ENCODE measurements at regions not wholly inside any gene's neighbourhood (a gene's known extent, or its start where the extent isn't known, plus 50 kb on each side); places are given as distances from the start of the nearest gene placed in this dataset.

- TF ChIP-seq POLR2A (IDR thresholded peaks at IDR 0.05) (no peak), POLR2AphosphoS5 (IDR thresholded peaks at IDR 0.05) (no peak)
- TF ChIP-seq, protein P1, sequence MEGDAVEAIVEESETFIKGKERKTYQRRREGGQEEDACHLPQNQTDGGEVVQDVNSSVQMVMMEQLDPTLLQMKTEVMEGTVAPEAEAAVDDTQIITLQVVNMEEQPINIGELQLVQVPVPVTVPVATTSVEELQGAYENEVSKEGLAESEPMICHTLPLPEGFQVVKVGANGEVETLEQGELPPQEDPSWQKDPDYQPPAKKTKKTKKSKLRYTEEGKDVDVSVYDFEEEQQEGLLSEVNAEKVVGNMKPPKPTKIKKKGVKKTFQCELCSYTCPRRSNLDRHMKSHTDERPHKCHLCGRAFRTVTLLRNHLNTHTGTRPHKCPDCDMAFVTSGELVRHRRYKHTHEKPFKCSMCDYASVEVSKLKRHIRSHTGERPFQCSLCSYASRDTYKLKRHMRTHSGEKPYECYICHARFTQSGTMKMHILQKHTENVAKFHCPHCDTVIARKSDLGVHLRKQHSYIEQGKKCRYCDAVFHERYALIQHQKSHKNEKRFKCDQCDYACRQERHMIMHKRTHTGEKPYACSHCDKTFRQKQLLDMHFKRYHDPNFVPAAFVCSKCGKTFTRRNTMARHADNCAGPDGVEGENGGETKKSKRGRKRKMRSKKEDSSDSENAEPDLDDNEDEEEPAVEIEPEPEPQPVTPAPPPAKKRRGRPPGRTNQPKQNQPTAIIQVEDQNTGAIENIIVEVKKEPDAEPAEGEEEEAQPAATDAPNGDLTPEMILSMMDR (IDR thresholded peaks at IDR 0.05) = no peak
- intact Hi-C loops (cut with DNase I; ENCODE audit: low total_unique reads) = no loop called here
- H3K27me3 ChIP-seq = peaks cover 0 to 18% (median 0%) of the 10 kb centered on the region in 3 donors
- H3K9me3 ChIP-seq = no peaks in the 10 kb centered on the region
- H3K27ac ChIP-seq = no peak overlapping the region
- H3K4me1 ChIP-seq = no peaks in the 10 kb centered on the region
- H3K36me3 ChIP-seq = no peaks in the 10 kb centered on the region
- H3K4me3 ChIP-seq = no peak overlapping the region
- DNase-seq = peak in 1 of 2 donors; percentile 8
- 38 to 55% (median 45%) methylated on average over 1 of the region's 1 CpG for WGBS, 5 donors
Measured at GRCh38 chr17:6195123-6195522, 124.9 kb downstream of the WSCD1 start.

GRCh38 chr17:6191405-6192324 lies 121.5 kb downstream of the WSCD1 start:
- no peak overlapping the region for H3K4me3 ChIP-seq
- H3K36me3 ChIP-seq = no peaks in the 10 kb centered on the region
- H3K9me3 ChIP-seq = no peaks in the 10 kb centered on the region
- H3K4me1 ChIP-seq = no peaks in the 10 kb centered on the region
- DNase-seq = no peak
- no peak overlapping the region for H3K27ac ChIP-seq
- peaks cover 0 to 31% (median 0%) of the 10 kb centered on the region in 3 donors for H3K27me3 ChIP-seq
- WGBS, 5 donors = 69 to 80% (median 76%) methylated on average over 18 of the region's 18 CpGs
- intact Hi-C loops (cut with DNase I; ENCODE audit: low total_unique reads) = no loop called here
- TF ChIP-seq POLR2A (IDR thresholded peaks at IDR 0.05) = no peak
- TF ChIP-seq EP300 (IDR thresholded peaks at IDR 0.05) = no peak
- TF ChIP-seq POLR2AphosphoS5 (IDR thresholded peaks at IDR 0.05) = no peak
- TF ChIP-seq, protein P1 (IDR thresholded peaks at IDR 0.05) = no peak

GRCh38 chr17:6187836-6188235 lies 117.7 kb downstream of the WSCD1 start:
- peaks cover 0 to 31% (median 0%) of the 10 kb centered on the region in 3 donors for H3K27me3 ChIP-seq
- TF ChIP-seq POLR2A (IDR thresholded peaks at IDR 0.05) (no peak), POLR2AphosphoS5 (IDR thresholded peaks at IDR 0.05) (no peak), EP300 (IDR thresholded peaks at IDR 0.05) (no peak)
- TF ChIP-seq, protein P1 (IDR thresholded peaks at IDR 0.05) = no peak
- 35 to 40% (median 39%) methylated on average over 10 of the region's 10 CpGs for WGBS, 5 donors

DNA sequence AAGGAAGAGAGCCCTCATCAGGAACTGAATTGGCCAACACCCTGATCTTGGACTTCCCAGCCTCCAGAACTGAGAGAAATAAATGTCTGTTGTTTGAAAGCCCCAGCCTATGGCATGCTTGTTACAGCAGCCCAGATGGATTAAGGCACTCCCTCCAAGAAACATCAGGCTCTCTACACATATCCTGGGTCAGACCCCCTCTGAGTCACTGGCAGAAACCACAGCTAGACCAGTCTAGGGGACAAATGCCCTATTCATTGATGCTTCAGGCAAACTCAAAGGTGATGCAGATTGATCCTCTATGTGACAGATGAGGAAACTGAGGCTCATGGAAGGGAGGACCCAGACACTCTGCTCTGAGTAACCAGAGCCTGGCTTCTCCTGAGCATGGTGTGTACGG lies 116.8 kb downstream of the WSCD1 start:
- H3K9me3 ChIP-seq = peaks cover 0 to 6% (median 0%) of the 10 kb centered on the region in 4 donors
- no peak overlapping the region for H3K27ac ChIP-seq
- DNase-seq = no peak
- no peak overlapping the region for H3K4me3 ChIP-seq
- no peaks in the 10 kb centered on the region for H3K36me3 ChIP-seq
- 14 to 83% (median 75%) methylated on average over 1 of the region's 1 CpG for WGBS, 5 donors
- TF ChIP-seq POLR2AphosphoS5 (IDR thresholded peaks at IDR 0.05) = no peak
- TF ChIP-seq, protein P1 (IDR thresholded peaks at IDR 0.05) = no peak
- no peak for TF ChIP-seq POLR2A (IDR thresholded peaks at IDR 0.05)
- TF ChIP-seq EP300 (IDR thresholded peaks at IDR 0.05) = no peak
- peaks cover 0 to 31% (median 0%) of the 10 kb centered on the region in 3 donors for H3K27me3 ChIP-seq
- no peaks in the 10 kb centered on the region for H3K4me1 ChIP-seq
- intact Hi-C loops (cut with DNase I; ENCODE audit: low total_unique reads) = no loop called here

More at GRCh38 chr17:6187836-6188235, 117.7 kb downstream of the WSCD1 start:
- Histone ChIP-seq H3K4me1 (no peaks in the 10 kb centered on the region), H3K9me3 (peaks cover 0 to 6% (median 0%) of the 10 kb centered on the region in 4 donors), H3K4me3 (no peak overlapping the region), H3K27ac (no peak overlapping the region), H3K36me3 (no peaks in the 10 kb centered on the region)
- DNase-seq = no peak
- intact Hi-C loops (cut with DNase I; ENCODE audit: low total_unique reads) = no loop called here

Data from stomach (tissue), 8 donors.